ENCODE measurements at regions not wholly inside any gene's neighbourhood (a gene's known extent, or its start where the extent isn't known, plus 50 kb on each side); places are given as distances from the start of the nearest gene placed in this dataset.

- TF ChIP-seq CTCF (conservative IDR thresholded peaks at IDR 0.05) (no peak), ZFX (IDR thresholded peaks at IDR 0.05) (no peak)
- no peak overlapping the region for H3K27ac ChIP-seq
Measured at GRCh38 chr1:91075233-91076135, 53.6 kb upstream of the ZNF644 start.

- no peak for TF ChIP-seq ZFX (IDR thresholded peaks at IDR 0.05)
- TF ChIP-seq CTCF (conservative IDR thresholded peaks at IDR 0.05), result no peak
Measured at GRCh38 chr1:91073299-91073698, 51.5 kb upstream of the ZNF644 start.

GRCh38 chr1:91071838-91072237 lies 50.0 kb upstream of the ZNF644 start:
- TF ChIP-seq CTCF (conservative IDR thresholded peaks at IDR 0.05), result no peak
- TF ChIP-seq ZFX (IDR thresholded peaks at IDR 0.05), result no peak
- no peak overlapping the region for H3K27ac ChIP-seq

More at GRCh38 chr1:91073299-91073698, 51.5 kb upstream of the ZNF644 start:
- no peak overlapping the region for H3K27ac ChIP-seq
